ENCODE measurements at regions not wholly inside any gene's neighbourhood (a gene's known extent, or its start where the extent isn't known, plus 50 kb on each side); places are given as distances from the start of the nearest gene placed in this dataset.

DNA sequence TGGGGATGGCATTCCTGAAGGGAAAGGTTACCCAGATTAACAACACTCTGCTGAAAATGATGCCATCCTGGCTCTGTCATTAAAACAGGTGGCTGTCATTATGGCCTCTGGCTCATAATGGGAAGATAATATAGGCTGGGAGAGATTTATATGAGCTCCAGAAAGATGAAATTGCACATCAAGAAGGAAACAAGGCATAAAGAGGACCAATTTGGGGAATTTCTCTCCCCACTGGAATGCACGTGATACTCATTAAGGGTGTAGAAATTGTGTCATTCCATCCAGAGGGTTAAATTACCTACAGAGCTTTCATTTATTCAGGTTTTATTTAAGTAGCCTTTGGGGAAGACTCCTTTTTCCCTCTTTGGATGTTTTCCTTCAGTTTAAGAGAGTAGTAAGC lies 71.6 kb upstream of the CELF2 start:
- Histone ChIP-seq H3K27ac (ENCODE audit: low read length) (no peak overlapping the region), H3K4me1 (ENCODE audit: control insufficient read depth in 1 of 2, extremely low read depth in 1 of 2, insufficient read depth in 2 of 2, low read length in 2 of 2) (no peaks in the 10 kb centered on the region), H3K9me3 (no peaks in the 10 kb centered on the region), H3K27me3 (replicated peaks in 1 of 2; ENCODE audit: control insufficient read depth in 2 of 2, extremely low read depth in 1 of 2, insufficient read depth in 2 of 2, low read length in 1 of 2) (peaks cover 0 to 16% of the 10 kb centered on the region in 2 experiments), H3K36me3 (ENCODE audit: control insufficient read depth in 2 of 2, extremely low read depth in 1 of 2, insufficient read depth in 1 of 2, low read length in 1 of 2) (peaks cover 0 to 3% of the 10 kb centered on the region in 2 donors), H3K4me3 (ENCODE audit: control insufficient read depth in 1 of 2, extremely low read depth in 1 of 2, low read length in 1 of 2) (no peak overlapping the region)
- Mint-ChIP-seq H3K9me3 (peaks cover 0 to 7% (median 4%) of the 10 kb centered on the region in 3 donors), H3K27me3 (peaks cover 19 to 34% of the 10 kb centered on the region in 2 donors), H3K36me3 (no peaks in the 10 kb centered on the region), H3K4me3 (no peak overlapping the region), H3K27ac (no peak overlapping the region), H3K4me1 (no peaks in the 10 kb centered on the region)
- POLR2A ChIA-PET: no interaction called here
- DNase-seq (no peak), ATAC-seq (replicated peaks in 1 of 4) (no peak)
- CTCF ChIA-PET: no interaction called here
- WGBS (ENCODE audit: insufficient coverage): no CpG with 5 or more reads among the region's 1 CpG

GRCh38 chr10:10946801-10947200 lies 70.9 kb upstream of the CELF2 start:
- ChIA-PET CTCF (no interaction called here), POLR2A (no interaction called here)
- no peak overlapping the region for H3K27ac Mint-ChIP-seq
- Histone ChIP-seq H3K36me3 (ENCODE audit: control insufficient read depth in 2 of 2, extremely low read depth in 1 of 2, insufficient read depth in 1 of 2, low read length in 1 of 2) (peaks cover 0 to 3% of the 10 kb centered on the region in 2 donors), H3K4me1 (ENCODE audit: control insufficient read depth in 1 of 2, extremely low read depth in 1 of 2, insufficient read depth in 2 of 2, low read length in 2 of 2) (no peaks in the 10 kb centered on the region), H3K4me3 (ENCODE audit: control insufficient read depth in 1 of 2, extremely low read depth in 1 of 2, low read length in 1 of 2) (no peak overlapping the region), H3K27me3 (replicated peaks in 1 of 2; ENCODE audit: control insufficient read depth in 2 of 2, extremely low read depth in 1 of 2, insufficient read depth in 2 of 2, low read length in 1 of 2) (peaks cover 0 to 21% of the 10 kb centered on the region in 2 experiments), H3K27ac (ENCODE audit: low read length) (no peak overlapping the region), H3K9me3 (no peaks in the 10 kb centered on the region)
- H3K36me3 Mint-ChIP-seq: no peaks in the 10 kb centered on the region
- peaks cover 19 to 34% of the 10 kb centered on the region in 2 donors for H3K27me3 Mint-ChIP-seq
- H3K9me3 Mint-ChIP-seq: peaks cover 0 to 7% (median 4%) of the 10 kb centered on the region in 3 donors
- ATAC-seq (replicated peaks in 1 of 4): no peak
- no peaks in the 10 kb centered on the region for H3K4me1 Mint-ChIP-seq
- no peak overlapping the region for H3K4me3 Mint-ChIP-seq
- WGBS (ENCODE audit: insufficient coverage): 96% methylated on average over 3 of the region's 4 CpGs
- DNase-seq: no peak

DNA sequence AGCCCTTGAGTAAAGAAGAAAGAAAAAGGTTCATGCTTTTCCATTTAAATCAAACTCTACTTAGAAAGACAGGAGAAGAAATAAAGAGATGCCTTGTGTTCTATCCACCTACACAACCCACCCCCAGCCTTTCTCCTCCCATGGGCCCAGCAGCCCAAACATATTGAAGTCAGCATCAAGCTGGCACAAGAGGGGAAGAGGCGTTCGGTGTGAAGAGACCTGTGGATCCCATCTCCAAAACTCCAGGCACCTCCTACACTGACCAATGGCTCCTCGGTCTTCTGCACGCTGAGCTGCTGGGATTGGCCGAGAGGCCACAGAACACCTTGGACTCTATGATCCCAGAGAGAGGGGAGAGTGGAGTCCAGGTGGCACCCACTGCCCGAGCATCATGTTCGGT lies 66.0 kb upstream of the CELF2 start:
- ChIA-PET POLR2A (no interaction called here), CTCF (no interaction called here)
- 96% methylated on average over 3 of the region's 7 CpGs for WGBS (ENCODE audit: insufficient coverage)
- H3K4me1 Mint-ChIP-seq: no peaks in the 10 kb centered on the region
- DNase-seq (no peak), ATAC-seq (replicated peaks in 1 of 4) (no peak)
- H3K27ac Mint-ChIP-seq: no peak overlapping the region
- peaks cover 7 to 17% of the 10 kb centered on the region in 2 donors for H3K27me3 Mint-ChIP-seq
- H3K36me3 ChIP-seq (ENCODE audit: control insufficient read depth in 2 of 2, extremely low read depth in 1 of 2, insufficient read depth in 1 of 2, low read length in 1 of 2): no peaks in the 10 kb centered on the region
- H3K9me3 ChIP-seq: no peaks in the 10 kb centered on the region
- H3K27me3 ChIP-seq (replicated peaks in 1 of 2; ENCODE audit: control insufficient read depth in 2 of 2, extremely low read depth in 1 of 2, insufficient read depth in 2 of 2, low read length in 1 of 2): peaks cover 0 to 12% of the 10 kb centered on the region in 2 experiments
- H3K27ac ChIP-seq (ENCODE audit: low read length): no peak overlapping the region
- no peaks in the 10 kb centered on the region for H3K9me3 Mint-ChIP-seq
- H3K36me3 Mint-ChIP-seq: no peaks in the 10 kb centered on the region
- no peaks in the 10 kb centered on the region for H3K4me1 ChIP-seq (ENCODE audit: control insufficient read depth in 1 of 2, extremely low read depth in 1 of 2, insufficient read depth in 2 of 2, low read length in 2 of 2)
- H3K4me3 ChIP-seq (ENCODE audit: control insufficient read depth in 1 of 2, extremely low read depth in 1 of 2, low read length in 1 of 2): no peak overlapping the region
- H3K4me3 Mint-ChIP-seq: no peak overlapping the region

GRCh38 chr10:10952800-10953199 lies 64.9 kb upstream of the CELF2 start:
- Mint-ChIP-seq H3K27me3 (peaks cover 2 to 14% of the 10 kb centered on the region in 2 donors), H3K36me3 (no peaks in the 10 kb centered on the region), H3K4me1 (no peaks in the 10 kb centered on the region), H3K27ac (no peak overlapping the region), H3K4me3 (no peak overlapping the region), H3K9me3 (no peaks in the 10 kb centered on the region)
- no CpG with 5 or more reads among the region's 3 CpGs for WGBS (ENCODE audit: insufficient coverage)
- no peak overlapping the region for H3K27ac ChIP-seq (ENCODE audit: low read length)
- ChIA-PET POLR2A (no interaction called here), CTCF (no interaction called here)
- DNase-seq: no peak
- ATAC-seq (replicated peaks in 1 of 4): no peak
- peaks cover 0 to 12% of the 10 kb centered on the region in 2 experiments for H3K27me3 ChIP-seq (replicated peaks in 1 of 2; ENCODE audit: control insufficient read depth in 2 of 2, extremely low read depth in 1 of 2, insufficient read depth in 2 of 2, low read length in 1 of 2)
- H3K4me3 ChIP-seq (ENCODE audit: control insufficient read depth in 1 of 2, extremely low read depth in 1 of 2, low read length in 1 of 2): no peak overlapping the region
- no peaks in the 10 kb centered on the region for H3K4me1 ChIP-seq (ENCODE audit: control insufficient read depth in 1 of 2, extremely low read depth in 1 of 2, insufficient read depth in 2 of 2, low read length in 2 of 2)
- no peaks in the 10 kb centered on the region for H3K36me3 ChIP-seq (ENCODE audit: control insufficient read depth in 2 of 2, extremely low read depth in 1 of 2, insufficient read depth in 1 of 2, low read length in 1 of 2)
- H3K9me3 ChIP-seq: no peaks in the 10 kb centered on the region

DNA sequence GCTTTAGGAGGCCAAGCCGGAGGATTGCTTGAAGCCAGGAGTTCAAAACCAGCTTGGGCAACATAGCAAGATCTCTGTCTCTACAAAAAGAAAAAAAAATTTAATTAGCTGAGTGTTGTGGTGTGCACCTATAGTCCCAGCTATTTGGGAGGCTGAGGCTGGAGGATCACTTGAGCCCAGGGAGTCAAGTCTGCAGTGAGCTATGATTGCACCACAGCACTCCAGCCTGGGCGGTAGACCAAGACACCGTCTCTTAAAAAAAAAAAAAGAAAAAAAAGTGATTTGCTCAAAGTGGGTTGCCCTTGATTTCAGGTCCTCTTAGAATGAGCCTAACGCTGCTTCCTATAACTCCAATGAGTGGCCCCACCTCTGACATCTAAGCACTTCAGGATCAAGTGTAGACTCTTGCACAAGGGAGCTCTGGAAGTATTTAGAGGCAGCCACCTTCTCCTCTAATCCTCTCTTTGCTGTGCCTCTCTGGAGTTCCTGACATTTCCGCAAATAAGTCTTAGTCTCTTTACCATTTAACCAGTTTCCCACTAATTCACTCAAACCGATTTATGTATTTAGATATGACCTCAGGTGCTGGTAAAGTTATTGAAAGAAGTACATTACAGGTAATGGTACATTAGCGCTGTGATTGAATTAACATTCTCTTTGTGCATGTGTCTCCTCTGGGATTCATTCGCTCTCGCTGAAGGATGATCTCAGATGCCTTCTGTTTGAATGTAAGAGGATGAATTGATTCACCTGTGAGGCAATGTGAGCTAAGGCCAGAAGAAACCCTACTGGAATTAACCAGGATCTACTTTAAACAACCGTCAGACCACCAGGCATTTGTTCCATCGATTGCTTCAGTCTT lies 60.8 kb upstream of the CELF2 start:
- Mint-ChIP-seq H3K36me3 (no peaks in the 10 kb centered on the region), H3K27me3 (peaks cover 8 to 12% of the 10 kb centered on the region in 2 donors), H3K4me3 (no peak overlapping the region), H3K4me1 (no peaks in the 10 kb centered on the region), H3K27ac (no peak overlapping the region), H3K9me3 (no peaks in the 10 kb centered on the region)
- Histone ChIP-seq H3K4me3 (ENCODE audit: control insufficient read depth in 1 of 2, extremely low read depth in 1 of 2, low read length in 1 of 2) (no peak overlapping the region), H3K27me3 (replicated peaks in 1 of 2; ENCODE audit: control insufficient read depth in 2 of 2, extremely low read depth in 1 of 2, insufficient read depth in 2 of 2, low read length in 1 of 2) (peaks cover 0 to 4% of the 10 kb centered on the region in 2 experiments), H3K36me3 (ENCODE audit: control insufficient read depth in 2 of 2, extremely low read depth in 1 of 2, insufficient read depth in 1 of 2, low read length in 1 of 2) (no peaks in the 10 kb centered on the region), H3K27ac (ENCODE audit: low read length) (no peak overlapping the region), H3K4me1 (ENCODE audit: control insufficient read depth in 1 of 2, extremely low read depth in 1 of 2, insufficient read depth in 2 of 2, low read length in 2 of 2) (no peaks in the 10 kb centered on the region), H3K9me3 (no peaks in the 10 kb centered on the region)
- no peak for ATAC-seq (replicated peaks in 1 of 4)
- CTCF ChIA-PET: interaction anchor here in 1 of 2 donors (0.7 kb wide), 1 partner anchor 1607 kb away, joined by 5 read pairs; no protein-coding TSS in a partner anchor
- DNase-seq: no peak
- POLR2A ChIA-PET: interaction anchor here in 1 of 2 donors (0.5 kb wide), 1 partner anchor 216 kb away, joined by 3 read pairs; no protein-coding TSS in a partner anchor
- 100% methylated on average over 3 of the region's 11 CpGs for WGBS (ENCODE audit: insufficient coverage)

DNA sequence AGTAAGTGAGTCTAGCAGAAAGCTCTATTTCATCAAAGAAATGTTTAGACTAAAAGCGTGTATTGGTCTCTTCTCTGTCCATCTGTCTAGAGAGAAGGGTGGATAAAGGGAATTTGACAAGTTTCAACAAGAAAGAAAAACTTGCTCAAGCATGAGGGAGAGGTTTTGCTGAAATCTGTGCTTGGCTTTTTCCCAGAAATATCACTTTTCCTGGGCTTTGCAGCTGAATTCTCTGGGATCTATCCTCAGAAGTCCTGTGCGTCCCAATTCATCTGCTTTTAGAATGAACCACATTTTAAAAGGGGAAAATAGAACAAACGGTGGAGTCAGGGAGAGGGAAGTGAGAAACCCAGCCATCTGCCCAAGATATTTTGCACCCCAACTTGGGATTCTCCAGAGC lies 59.6 kb upstream of the CELF2 start:
- ChIA-PET CTCF (no interaction called here), POLR2A (no interaction called here)
- Mint-ChIP-seq H3K9me3 (no peaks in the 10 kb centered on the region), H3K4me1 (no peaks in the 10 kb centered on the region), H3K27ac (no peak overlapping the region), H3K4me3 (no peak overlapping the region), H3K27me3 (peaks cover 8 to 10% of the 10 kb centered on the region in 2 donors), H3K36me3 (no peaks in the 10 kb centered on the region)
- no peak overlapping the region for H3K4me3 ChIP-seq (ENCODE audit: control insufficient read depth in 1 of 2, extremely low read depth in 1 of 2, low read length in 1 of 2)
- ATAC-seq (replicated peaks in 1 of 4) (no peak), DNase-seq (no peak)
- no peak overlapping the region for H3K27ac ChIP-seq (ENCODE audit: low read length)
- no peaks in the 10 kb centered on the region for H3K9me3 ChIP-seq
- no peaks in the 10 kb centered on the region for H3K4me1 ChIP-seq (ENCODE audit: control insufficient read depth in 1 of 2, extremely low read depth in 1 of 2, insufficient read depth in 2 of 2, low read length in 2 of 2)
- H3K36me3 ChIP-seq (ENCODE audit: control insufficient read depth in 2 of 2, extremely low read depth in 1 of 2, insufficient read depth in 1 of 2, low read length in 1 of 2): no peaks in the 10 kb centered on the region
- H3K27me3 ChIP-seq (replicated peaks in 1 of 2; ENCODE audit: control insufficient read depth in 2 of 2, extremely low read depth in 1 of 2, insufficient read depth in 2 of 2, low read length in 1 of 2): peaks cover 0 to 7% of the 10 kb centered on the region in 2 experiments
- WGBS (ENCODE audit: insufficient coverage): 69% methylated on average over 2 of the region's 3 CpGs
